Aorta (tissue), 5 donors: ENCODE measurements at regions not wholly inside any gene's neighbourhood (a gene's known extent, or its start where the extent isn't known, plus 50 kb on each side); places are given as distances from the start of the nearest gene placed in this dataset.
A peak's percentile ranks its signal among the peaks of the same experiment; 100 is the strongest.

Experiments used
- ATAC-seq: fragments of 200-7000 bp; cut with Tn5 transposase; one replicate; pipeline ENCODE4 v1.9.1; 2022; ENCODE audit warnings: moderate library complexity; ENCODE audit not compliant: low FRiP score
- DNase-seq, 2 donors: peaks; one replicate each; pipeline ENCODE4 v3.0.0-alpha.2; 2020
- H3K27ac ChIP-seq, 2 donors: one replicate each; pipeline ENCODE4 v1.5.1; 2013; ENCODE audit warnings: low read length in 2 of 2, mild to moderate bottlenecking in 2 of 2, moderate library complexity in 2 of 2, control low read depth in 1 of 2, inconsistent platforms in 1 of 2, low read depth in 1 of 2
- H3K27me3 ChIP-seq, 2 donors: one replicate each; pipeline ENCODE4 v1.6.1; 2013; ENCODE audit warnings: control low read depth in 1 of 2, low read length in 1 of 2, mild to moderate bottlenecking in 1 of 2, moderate library complexity in 1 of 2; ENCODE audit not compliant: insufficient read depth in 2 of 2, control insufficient read depth in 1 of 2
- H3K36me3 ChIP-seq, 2 donors: one replicate each; pipeline ENCODE4 v1.6.1; 2013; ENCODE audit warnings: control low read depth in 1 of 2, low read length in 1 of 2, mild to moderate bottlenecking in 1 of 2; ENCODE audit not compliant: insufficient read depth in 2 of 2, control insufficient read depth in 1 of 2
- H3K4me1 ChIP-seq, 2 donors: one replicate each; pipeline ENCODE4 v1.6.1; 2013; ENCODE audit warnings: low read length in 2 of 2, control low read depth in 1 of 2, mild to moderate bottlenecking in 1 of 2, moderate library complexity in 1 of 2; ENCODE audit not compliant: insufficient read depth in 2 of 2, control insufficient read depth in 1 of 2
- H3K4me3 ChIP-seq, 2 donors: one replicate each; pipeline ENCODE4 v1.5.1; 2013; ENCODE audit warnings: low read length in 2 of 2, control low read depth in 1 of 2, mild to moderate bottlenecking in 1 of 2
- H3K9me3 ChIP-seq: one replicate; pipeline ENCODE4 v1.6.1; 2013; ENCODE audit warnings: mild to moderate bottlenecking, low read length; ENCODE audit not compliant: control insufficient read depth
- WGBS, 2 donors: extraction: QIAGEN DNeasy Blood & Tissue Kit; methylation state at CpG; one replicate each; pipeline ENCODE4 v1.1.7; 2013; 5-methylcytosine and 5-hydroxymethylcytosine counted together
- intact Hi-C, 2 donors: fragments of 100-400 bp; cut with DNase I; formaldehyde crosslinking; loops; one replicate each; pipeline versions ENCODE4 v1.14.2 to v1.15.0; 2022
- donor health status: healthy with polysubstance abuse.
- donor health status: Bipolar disorder and iron deficiency.
- donor health status: DM: no; HTN: no; CAD: no.
- donor health status: DM: no; HTN: no; CAD: no.
- donor health status: DM: yes; HTN: yes; CAD: no.

GRCh38 chr9:115924669-115924987 lies 229.0 kb upstream of the PAPPA start:
- ATAC-seq, result no peak
- H3K27ac ChIP-seq, result no peak overlapping the region

GRCh38 chr9:115925424-115925823 lies 228.2 kb upstream of the PAPPA start:
- H3K27me3 ChIP-seq, result no peaks in the 10 kb centered on the region
- ATAC-seq, result no peak
- intact Hi-C loops, result no loop called here
- no peak for DNase-seq
- no peaks in the 10 kb centered on the region for H3K4me1 ChIP-seq
- 67 to 83% methylated on average over 2 of the region's 2 CpGs for WGBS, 2 donors
- H3K27ac ChIP-seq, result no peak overlapping the region
- H3K36me3 ChIP-seq, result no peaks in the 10 kb centered on the region
- H3K4me3 ChIP-seq, result no peak overlapping the region
- H3K9me3 ChIP-seq, result no peaks in the 10 kb centered on the region

More at GRCh38 chr9:115924669-115924987, 229.0 kb upstream of the PAPPA start:
- Histone ChIP-seq H3K36me3 (no peaks in the 10 kb centered on the region), H3K4me3 (no peak overlapping the region), H3K27me3 (no peaks in the 10 kb centered on the region), H3K4me1 (no peaks in the 10 kb centered on the region), H3K9me3 (no peaks in the 10 kb centered on the region)
- DNase-seq, result no peak
- intact Hi-C loops, result no loop called here

GRCh38 chr9:115930472-115930871 lies 223.1 kb upstream of the PAPPA start:
- H3K27ac ChIP-seq, result no peak overlapping the region
- DNase-seq (no peak), ATAC-seq (no peak)
- no peaks in the 10 kb centered on the region for H3K27me3 ChIP-seq
- no peak overlapping the region for H3K4me3 ChIP-seq
- no peaks in the 10 kb centered on the region for H3K36me3 ChIP-seq
- H3K9me3 ChIP-seq, result no peaks in the 10 kb centered on the region
- intact Hi-C loops, result no loop called here
- H3K4me1 ChIP-seq, result no peaks in the 10 kb centered on the region

GRCh38 chr9:115938479-115938878 lies 215.1 kb upstream of the PAPPA start:
- Histone ChIP-seq H3K36me3 (no peaks in the 10 kb centered on the region), H3K27ac (no peak overlapping the region), H3K4me1 (peaks cover 3 to 4% of the 10 kb centered on the region in 2 donors), H3K4me3 (no peak overlapping the region), H3K9me3 (no peaks in the 10 kb centered on the region), H3K27me3 (no peaks in the 10 kb centered on the region)
- intact Hi-C loops, result no loop called here
- WGBS, 2 donors, result 93 to 99% methylated on average over 1 of the region's 1 CpG
- DNase-seq (no peak), ATAC-seq (no peak)

GRCh38 chr9:115939065-115939765 lies 214.4 kb upstream of the PAPPA start:
- ATAC-seq (no peak), DNase-seq (no peak)
- Histone ChIP-seq H3K4me3 (no peak overlapping the region), H3K9me3 (no peaks in the 10 kb centered on the region), H3K27me3 (no peaks in the 10 kb centered on the region), H3K36me3 (no peaks in the 10 kb centered on the region), H3K27ac (no peak overlapping the region), H3K4me1 (peaks cover 3 to 4% of the 10 kb centered on the region in 2 donors)
- 68 to 72% methylated on average over 2 of the region's 2 CpGs for WGBS, 2 donors
- intact Hi-C loops, result no loop called here

- Histone ChIP-seq H3K27me3 (no peaks in the 10 kb centered on the region), H3K36me3 (no peaks in the 10 kb centered on the region), H3K9me3 (no peaks in the 10 kb centered on the region), H3K27ac (no peak overlapping the region), H3K4me3 (no peak overlapping the region), H3K4me1 (peaks cover 3 to 6% of the 10 kb centered on the region in 2 donors)
- intact Hi-C loops, result loop anchor here in 1 of 2 donors (5.0 kb wide), 1 partner anchor 39 kb away; no protein-coding TSS in a partner anchor
- ATAC-seq (no peak), DNase-seq (no peak)
- 44 to 46% methylated on average over 2 of the region's 2 CpGs for WGBS, 2 donors
Measured at GRCh38 chr9:115941561-115942315, 211.9 kb upstream of the PAPPA start.

GRCh38 chr9:115943431-115944165 lies 210.0 kb upstream of the PAPPA start:
- no peak for ATAC-seq
- no peaks in the 10 kb centered on the region for H3K27me3 ChIP-seq
- H3K4me1 ChIP-seq, result peaks cover 3 to 6% of the 10 kb centered on the region in 2 donors
- H3K27ac ChIP-seq, result peak overlapping the region; percentile 84 to 86
- no peak for DNase-seq
- intact Hi-C loops, result loop anchor here in 1 of 2 donors (5.0 kb wide), 1 partner anchor 41 kb away; no protein-coding TSS in a partner anchor
- H3K9me3 ChIP-seq, result no peaks in the 10 kb centered on the region
- H3K4me3 ChIP-seq, result no peak overlapping the region
- no peaks in the 10 kb centered on the region for H3K36me3 ChIP-seq

- H3K36me3 ChIP-seq, result no peaks in the 10 kb centered on the region
- peak; percentile 91 for ATAC-seq
- no peaks in the 10 kb centered on the region for H3K9me3 ChIP-seq
- H3K27ac ChIP-seq, result peak overlapping the region; percentile 84 to 86
- peak; percentile 83 to 87 for DNase-seq
- no peaks in the 10 kb centered on the region for H3K27me3 ChIP-seq
- 6 to 7% methylated on average over 10 of the region's 10 CpGs for WGBS, 2 donors
- intact Hi-C loops, result loop anchor here in 1 of 2 donors (5.0 kb wide), 1 partner anchor 42 kb away; no protein-coding TSS in a partner anchor
- peaks cover 3 to 6% of the 10 kb centered on the region in 2 donors for H3K4me1 ChIP-seq
- no peak overlapping the region for H3K4me3 ChIP-seq
Measured at GRCh38 chr9:115944166-115944948, 209.2 kb upstream of the PAPPA start.
